Umbilical cord (tissue), 1 donor: ENCODE measurements at regions not wholly inside any gene's neighbourhood (a gene's known extent, or its start where the extent isn't known, plus 50 kb on each side); places are given as distances from the start of the nearest gene placed in this dataset.
A peak's percentile ranks its signal among the peaks of the same experiment; 100 is the strongest.

Source experiments
- DNase-seq: peaks from one replicate; pipeline ENCODE4 v3.0.0-alpha.2; 2015; ENCODE audit warnings: low spot score

- DNase-seq = no peak
Measured at GRCh38 chr9:8188723-8189407, 389.3 kb upstream of the DMAC1 start.

- DNase-seq = no peak
Measured at GRCh38 chr9:8186560-8186959, 387.0 kb upstream of the DMAC1 start.

GRCh38 chr9:8183618-8184017 lies 384.0 kb upstream of the DMAC1 start:
- no peak for DNase-seq

GRCh38 chr9:8179381-8180053 lies 379.9 kb upstream of the DMAC1 start:
- no peak for DNase-seq

- DNase-seq = no peak
Measured at GRCh38 chr9:8172000-8172399, 372.4 kb upstream of the DMAC1 start.

GRCh38 chr9:8168916-8169438 lies 369.4 kb upstream of the DMAC1 start:
- DNase-seq = peak; percentile 97

- DNase-seq = no peak
Measured at GRCh38 chr9:8160787-8161186, 361.2 kb upstream of the DMAC1 start.

GRCh38 chr9:8158574-8158973 lies 359.0 kb upstream of the DMAC1 start:
- DNase-seq = no peak

GRCh38 chr9:8157683-8158324 lies 358.2 kb upstream of the DMAC1 start:
- no peak for DNase-seq

- DNase-seq = no peak
Measured at GRCh38 chr9:8156346-8156745, 356.8 kb upstream of the DMAC1 start.

GRCh38 chr9:8155706-8156105 lies 356.1 kb upstream of the DMAC1 start:
- no peak for DNase-seq

GRCh38 chr9:8143677-8144076 lies 344.1 kb upstream of the DMAC1 start:
- no peak for DNase-seq

GRCh38 chr9:8140557-8140956 lies 341.0 kb upstream of the DMAC1 start:
- DNase-seq = no peak

GRCh38 chr9:8139756-8140155 lies 340.2 kb upstream of the DMAC1 start:
- peak; percentile 70 for DNase-seq

- DNase-seq = no peak
Measured at GRCh38 chr9:8136477-8136876, 336.9 kb upstream of the DMAC1 start.

- no peak for DNase-seq
Measured at GRCh38 chr9:8134635-8135034, 335.1 kb upstream of the DMAC1 start.

GRCh38 chr9:8133606-8134005 lies 334.0 kb upstream of the DMAC1 start:
- peak; percentile 42 for DNase-seq

GRCh38 chr9:8115570-8115969 lies 316.0 kb upstream of the DMAC1 start:
- no peak for DNase-seq

- DNase-seq = no peak
Measured at GRCh38 chr9:8114826-8115225, 315.2 kb upstream of the DMAC1 start.

- DNase-seq = no peak
Measured at GRCh38 chr9:8106362-8106761, 306.8 kb upstream of the DMAC1 start.

- DNase-seq = no peak
Measured at GRCh38 chr9:8101607-8102006, 302.0 kb upstream of the DMAC1 start.

GRCh38 chr9:8096091-8096490 lies 296.5 kb upstream of the DMAC1 start:
- no peak for DNase-seq

GRCh38 chr9:8095672-8096086 lies 296.1 kb upstream of the DMAC1 start:
- no peak for DNase-seq
